GM18873 (cell line): ENCODE measurements at regions not wholly inside any gene's neighbourhood (a gene's known extent, or its start where the extent isn't known, plus 50 kb on each side); places are given as distances from the start of the nearest gene placed in this dataset.

Source experiments
- ATAC-seq: cut with Tn5 transposase; IDR thresholded peaks from one replicate; pipeline ENCODE4 v1.9.1; 2021; ENCODE audit warnings: mild to moderate bottlenecking, moderate library complexity, moderate number of reproducible peaks; ENCODE audit not compliant: unreplicated experiment, low FRiP score

- ATAC-seq: no peak
Observed at GRCh38 chrX:20498851-20499635, 232.3 kb upstream of the RPS6KA3 start.

GRCh38 chrX:20495575-20495974, 228.9 kb upstream of the RPS6KA3 start:
- ATAC-seq: no peak

- no peak for ATAC-seq
Observed at GRCh38 chrX:20488473-20488872, 221.8 kb upstream of the RPS6KA3 start.

DNA sequence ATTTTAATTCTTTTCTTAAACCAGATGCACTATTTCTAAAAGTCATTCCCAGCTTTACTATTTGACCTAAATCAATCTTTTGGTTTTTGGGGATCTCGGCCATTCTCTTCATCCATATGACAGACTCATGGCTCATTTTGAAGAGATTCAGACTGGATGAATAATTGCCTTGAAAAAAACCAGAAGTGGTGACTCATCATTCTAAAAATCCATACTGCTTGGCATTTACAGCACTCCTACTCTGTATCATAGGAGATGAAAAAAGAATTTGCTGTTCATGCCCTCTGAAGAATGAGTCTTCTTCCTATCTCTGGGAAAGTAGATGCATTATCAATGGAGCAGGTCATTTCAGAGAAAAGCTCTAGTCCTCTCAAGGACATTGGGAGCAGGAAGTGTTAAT, 220.5 kb upstream of the RPS6KA3 start:
- ATAC-seq: no peak

DNA sequence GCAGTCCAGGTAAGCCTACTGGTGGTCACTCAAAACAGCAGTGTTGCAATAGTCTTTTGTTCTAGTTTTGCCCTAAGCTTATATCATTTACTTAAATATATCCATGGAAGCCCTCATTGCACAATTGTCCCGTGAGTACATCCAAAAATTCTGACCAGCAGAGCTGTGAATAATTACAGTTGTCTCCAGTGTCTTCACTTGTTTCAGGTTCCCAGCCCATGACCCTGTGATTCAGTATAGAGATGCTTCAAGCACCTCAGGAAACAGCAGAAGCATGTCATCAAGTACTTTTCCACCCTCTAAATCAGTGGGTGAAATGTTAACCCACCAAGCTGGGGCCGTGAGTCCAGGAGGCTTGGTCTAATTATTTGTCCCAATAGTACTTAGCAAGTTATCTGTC, 214.9 kb upstream of the RPS6KA3 start:
- no peak for ATAC-seq

GRCh38 chrX:20479896-20480295, 213.2 kb upstream of the RPS6KA3 start:
- ATAC-seq: no peak

DNA sequence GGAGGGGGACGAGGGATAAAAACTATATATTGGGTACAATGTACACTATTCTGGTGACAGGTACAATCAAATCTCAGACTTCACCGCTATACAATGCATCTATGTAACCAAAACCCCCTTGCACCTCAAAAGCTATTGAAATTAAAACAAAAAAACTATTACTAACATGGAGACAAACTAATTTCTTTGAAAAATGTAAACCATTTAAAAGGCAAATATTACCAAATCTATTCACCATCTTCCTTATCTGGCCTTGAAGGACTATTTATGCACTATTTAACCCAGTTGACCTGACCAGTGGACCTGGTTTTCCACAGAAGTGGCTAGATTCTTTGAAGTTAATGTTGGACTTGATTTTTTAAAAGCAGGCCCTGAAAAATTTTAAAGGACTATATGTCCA, 212.3 kb upstream of the RPS6KA3 start:
- no peak for ATAC-seq

- no peak for ATAC-seq
Observed at GRCh38 chrX:20477836-20478524, 211.3 kb upstream of the RPS6KA3 start.

- no peak for ATAC-seq
Observed at GRCh38 chrX:20477219-20477618, 210.5 kb upstream of the RPS6KA3 start.

DNA sequence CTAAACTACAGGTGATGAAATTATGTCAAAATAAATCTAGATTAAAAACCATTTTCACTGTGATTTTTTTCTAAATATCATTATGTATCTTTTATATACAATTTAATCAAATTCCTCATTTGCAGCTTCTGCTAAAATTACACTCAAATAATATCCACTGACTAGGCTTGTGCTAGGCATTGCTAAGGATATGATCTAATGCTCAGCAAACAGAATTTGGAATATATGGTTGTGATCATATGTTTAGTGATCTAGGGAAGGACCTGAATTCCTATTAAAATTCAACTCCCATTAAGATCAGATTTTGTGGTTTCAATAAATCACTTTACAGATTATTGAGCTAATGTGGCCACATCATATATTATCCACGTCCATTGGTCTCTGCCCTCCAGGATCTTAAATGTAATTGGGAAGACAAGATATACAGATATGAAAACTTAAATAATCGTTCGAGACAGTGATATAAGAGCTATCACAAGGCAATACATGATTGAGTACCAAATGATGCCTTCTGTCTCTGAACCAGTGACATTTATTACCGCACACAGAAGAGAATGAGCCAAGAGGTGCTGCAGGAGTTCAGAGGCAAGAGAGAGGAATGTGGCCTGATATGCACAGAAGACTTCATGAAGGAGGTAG, 206.0 kb upstream of the RPS6KA3 start:
- no peak for ATAC-seq

DNA sequence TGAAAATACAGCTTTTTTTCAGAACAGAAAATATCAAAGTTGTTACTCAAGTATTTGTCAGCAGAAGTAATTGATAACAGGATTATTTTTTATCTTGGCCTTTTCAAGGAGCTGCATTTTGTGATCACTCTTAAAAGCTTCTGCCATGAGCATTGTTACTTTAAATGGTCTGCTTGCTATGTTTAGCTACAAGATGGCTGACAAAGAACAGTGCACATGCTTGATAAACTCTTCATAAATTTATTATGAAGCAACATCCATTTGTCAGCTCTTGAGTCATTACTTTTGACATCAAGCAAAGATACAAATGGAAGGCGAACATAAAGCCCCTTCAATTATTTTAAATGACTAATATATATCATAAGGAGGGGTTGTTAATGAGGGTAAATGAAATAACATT, 205.4 kb upstream of the RPS6KA3 start:
- ATAC-seq: no peak

DNA sequence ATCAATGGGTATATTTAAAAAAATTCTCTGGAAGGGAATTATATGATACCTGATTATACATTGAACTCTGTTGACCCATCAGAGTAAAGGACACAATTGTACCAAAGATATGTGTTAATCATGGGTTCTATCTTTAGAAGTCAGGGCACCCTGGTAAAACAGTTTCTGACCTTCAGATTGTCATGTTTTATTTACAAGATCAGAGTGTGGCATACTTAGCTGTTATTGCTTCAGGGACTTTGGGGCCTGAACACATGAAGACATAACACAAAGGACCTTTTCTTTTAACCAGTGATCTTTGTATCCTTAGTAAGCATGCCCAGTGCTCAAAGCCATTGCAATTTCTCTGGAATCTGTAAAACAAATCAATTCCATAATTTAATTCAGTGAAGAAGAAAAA, 204.8 kb upstream of the RPS6KA3 start:
- ATAC-seq: no peak

GRCh38 chrX:20463296-20464075, 196.8 kb upstream of the RPS6KA3 start:
- ATAC-seq: no peak

GRCh38 chrX:20461576-20461975, 194.9 kb upstream of the RPS6KA3 start:
- no peak for ATAC-seq

GRCh38 chrX:20461002-20461401, 194.3 kb upstream of the RPS6KA3 start:
- no peak for ATAC-seq

DNA sequence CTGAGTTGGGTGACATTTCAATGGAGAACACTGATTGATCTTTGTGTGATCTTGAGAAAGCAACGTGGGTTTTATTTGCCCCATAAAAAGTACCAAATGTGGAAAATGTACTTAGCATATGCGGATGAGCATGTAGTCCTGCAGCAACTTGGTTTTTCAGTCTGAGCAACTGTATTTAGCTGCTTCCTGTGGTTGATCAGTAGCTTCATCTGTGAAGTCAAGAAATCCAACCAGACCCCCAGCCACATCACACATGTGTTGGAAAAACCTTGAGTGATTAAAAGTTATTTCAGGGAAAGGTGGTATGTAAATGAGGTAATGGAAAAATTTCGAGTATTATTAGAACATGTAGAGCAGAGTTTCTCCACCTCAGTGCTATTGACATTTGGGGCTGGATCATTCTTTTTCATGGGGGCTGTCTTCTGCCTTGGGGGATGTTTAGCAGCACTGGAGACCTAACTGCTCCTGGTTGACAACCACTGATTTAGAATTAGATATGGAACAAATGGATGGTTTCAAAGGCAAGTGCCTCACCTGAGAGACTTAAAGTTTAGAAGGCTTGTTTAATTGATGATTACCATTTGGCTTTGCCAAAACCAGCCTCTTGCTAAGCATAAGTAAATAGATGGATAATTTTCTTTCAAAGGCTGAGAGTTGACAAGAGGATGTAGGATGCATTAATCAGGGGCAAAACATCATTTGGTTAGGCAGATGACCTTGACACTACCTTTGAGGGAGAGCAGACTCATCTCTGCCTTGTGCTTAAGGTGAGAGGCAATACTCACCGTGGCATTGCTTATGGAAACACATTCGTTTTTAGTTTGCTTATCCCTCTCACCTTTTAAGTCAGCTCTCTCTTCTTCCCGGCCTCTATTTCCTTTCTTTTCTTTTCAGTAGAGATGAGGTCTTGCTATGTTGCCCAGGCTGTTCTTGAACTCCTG, 193.0 kb upstream of the RPS6KA3 start:
- no peak for ATAC-seq

GRCh38 chrX:20456971-20457370, 190.3 kb upstream of the RPS6KA3 start:
- ATAC-seq: no peak

DNA sequence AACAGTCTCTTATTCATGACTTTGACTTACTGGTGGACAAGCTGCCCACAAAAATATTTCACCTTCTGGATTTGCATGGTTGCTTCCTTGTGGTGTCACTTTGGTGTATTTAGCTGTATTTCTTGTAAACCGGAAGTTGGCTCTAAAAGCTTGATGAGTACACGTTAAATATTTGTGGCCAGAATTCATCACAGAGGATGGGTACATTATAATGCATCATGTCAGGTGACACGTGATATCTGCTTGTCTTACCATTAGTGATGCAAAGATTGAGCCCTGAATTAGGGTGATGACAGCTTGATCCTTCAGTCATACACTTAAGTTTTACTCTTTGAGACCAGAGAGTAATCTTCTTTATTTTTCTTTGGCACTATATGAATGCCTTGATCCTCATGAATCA, 188.3 kb upstream of the RPS6KA3 start:
- no peak for ATAC-seq

- ATAC-seq: no peak
Observed at GRCh38 chrX:20454117-20454516, 187.4 kb upstream of the RPS6KA3 start.

DNA sequence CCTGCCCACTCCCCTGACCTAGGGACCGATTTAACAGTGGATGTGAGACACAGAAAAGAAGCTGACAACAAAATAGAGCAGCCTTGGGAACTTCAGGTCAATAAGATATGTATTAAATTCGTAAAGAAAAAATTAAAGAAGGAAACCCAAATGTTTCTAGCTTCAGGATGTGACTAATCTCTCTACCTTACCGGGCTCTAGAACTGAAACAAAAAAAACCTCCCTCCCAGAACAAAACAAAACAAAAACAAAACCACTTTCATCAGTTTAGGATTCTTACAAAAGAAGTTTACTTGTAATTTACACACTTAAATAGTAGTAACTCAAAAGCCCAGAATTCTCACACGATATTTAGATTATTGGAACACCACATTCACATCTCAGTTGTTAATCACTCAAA, 185.8 kb upstream of the RPS6KA3 start:
- peak; percentile 59 for ATAC-seq
